HepG2 (cell line): ENCODE measurements at regions not wholly inside any gene's neighbourhood (a gene's known extent, or its start where the extent isn't known, plus 50 kb on each side); places are given as distances from the start of the nearest gene placed in this dataset.

ENCODE experiments used
- ATAC-seq: fragments of 200-7000 bp; cut with Tn5 transposase; 3 replicates; pipeline ENCODE4 v1.9.1; 2020; ENCODE audit warnings: mild to moderate bottlenecking, moderate library complexity
- BruUV-seq: library from RNA; stranded (reverse); fragments of 400-500 nt; replicated peaks from 2 replicates; lab custom pipeline; 2021; lab: Mats Ljungman, UMichigan
- CTCF ChIA-PET: fragments of 300-600 bp; formaldehyde crosslinking; extraction: SDS; loops from one replicate; lab custom pipeline; 2021; ENCODE audit warnings: low total read pairs, inconsistent platforms, low intra/inter-chr PET ratio; lab: Yijun Ruan, JAX
- POLR2A ChIA-PET: fragments of 350-600 bp; sonication (Branson Sonifier 250); formaldehyde crosslinking; loops from one replicate; lab custom pipeline; 2020; ENCODE audit warnings: antibody characterized with exemption, inconsistent platforms; lab: Yijun Ruan, JAX
- DNase-seq: peaks from one replicate; pipeline ENCODE4 v3.0.0-alpha.2; 2015; ENCODE audit warnings: low spot score
- FAIRE-seq: peaks from 3 replicates; lab custom pipeline; 2011; peaks lifted over from hg19 to GRCh38; lab: Jason Lieb, UNC
- H2AFZ ChIP-seq: one replicate; pipeline ENCODE4 v1.6.1; 2011; ENCODE audit warnings: low read length, inconsistent platforms
- H3K27ac ChIP-seq: fragments of 300-600 bp; 3 replicates; pipeline ENCODE4 v1.8.0; 2011; ENCODE audit warnings: mixed run types, mild to moderate bottlenecking, mixed read lengths, low read length, inconsistent platforms; ENCODE audit not compliant: insufficient read depth; ENCODE audit errors: extremely low read length
- H3K27me3 ChIP-seq, 2 experiments: fragments of 200-600 bp in 1 of 2; 2 replicates in 1 of 2; 3 replicates in 1 of 2; pipeline versions ENCODE4 v1.6.0 to v1.8.0; 2011; ENCODE audit warnings: low read length in 2 of 2, mild to moderate bottlenecking in 2 of 2, moderate library complexity in 2 of 2, inconsistent platforms in 1 of 2; ENCODE audit not compliant: insufficient read depth in 2 of 2, control insufficient read depth in 1 of 2
- H3K36me3 ChIP-seq, 2 experiments: fragments of 200-600 bp in 1 of 2; replicated peaks in 1 of 2; 2 replicates in 1 of 2; 3 replicates in 1 of 2; pipeline versions ENCODE4 v1.5.1 to v1.8.0; 2011; ENCODE audit warnings: low read length in 2 of 2, inconsistent platforms in 1 of 2; ENCODE audit not compliant: insufficient read depth in 2 of 2, control insufficient read depth in 1 of 2
- H3K4me1 ChIP-seq: 2 replicates; pipeline ENCODE4 v1.5.1; 2012; ENCODE audit warnings: low read length, inconsistent platforms; ENCODE audit not compliant: insufficient read depth
- H3K4me2 ChIP-seq: 2 replicates; pipeline ENCODE4 v1.6.0; 2011; ENCODE audit warnings: low read depth, low read length, inconsistent platforms
- H3K4me3 ChIP-seq, 3 experiments: fragments of 200-600 bp in 1 of 3; sonication (generic), shearing (Covaris generic) in 1 of 3; replicated peaks in 1 of 3; 2 replicates each; pipeline ENCODE4 v1.5.1; 2011 to 2016; ENCODE audit warnings: low read length in 3 of 3, inconsistent platforms in 2 of 3, low read depth in 2 of 3, mild to moderate bottlenecking in 2 of 3, control low read depth in 1 of 3, mixed read lengths in 1 of 3; ENCODE audit not compliant: insufficient read depth in 1 of 3
- H3K79me2 ChIP-seq: one replicate; pipeline ENCODE4 v1.6.1; 2011; ENCODE audit warnings: low read length, inconsistent platforms; ENCODE audit not compliant: insufficient read depth
- H3K9ac ChIP-seq: 2 replicates; pipeline ENCODE4 v1.6.0; 2011; ENCODE audit warnings: mild to moderate bottlenecking, low read depth, low read length, inconsistent platforms; ENCODE audit not compliant: insufficient read depth
- H3K9me3 ChIP-seq: 2 replicates; pipeline ENCODE4 v1.5.1; 2012; ENCODE audit warnings: mild to moderate bottlenecking, low read length
- H4K20me1 ChIP-seq: 2 replicates; pipeline ENCODE4 v1.6.0; 2011; ENCODE audit warnings: inconsistent platforms, mild to moderate bottlenecking, low read length, moderate library complexity; ENCODE audit not compliant: insufficient read depth
- PPARG ChIP-seq: conservative IDR thresholded peaks from 2 replicates; pipeline ENCODE4 v1.6.1; 2016; ENCODE audit warnings: missing biosample characterization, missing genetic modification reagents
- TRAFD1 ChIP-seq: sonication (generic); formaldehyde crosslinking; IDR thresholded peaks from 2 replicates; pipeline ENCODE4 v1.5.1; 2020; ENCODE audit warnings: missing genetic modification reagents, mild to moderate bottlenecking, borderline replicate concordance
- ZNF10 ChIP-seq: sonication (generic); formaldehyde crosslinking; IDR thresholded peaks from 2 replicates; pipeline ENCODE4 v1.4.0; 2020; ENCODE audit warnings: mild to moderate bottlenecking, low read depth, missing genetic modification reagents, borderline replicate concordance
- ZNF142 ChIP-seq: sonication (generic); formaldehyde crosslinking; IDR thresholded peaks from 2 replicates; pipeline ENCODE4 v1.4.0; 2020; ENCODE audit warnings: missing genetic modification reagents
- ZXDC ChIP-seq: sonication (generic); formaldehyde crosslinking; IDR thresholded peaks from 2 replicates; pipeline ENCODE4 v1.5.0; 2020; ENCODE audit warnings: mild to moderate bottlenecking, missing genetic modification reagents
- WGBS: methylation state at CpG from one replicate; pipeline ENCODE4 v1.1.6; 2017; ENCODE audit warnings: low lambda C conversion rate; 5-methylcytosine and 5-hydroxymethylcytosine counted together
- in situ Hi-C: cut with HindIII; loops from 2 replicates; pipeline ENCODE4 v1.10.0; 2017; ENCODE audit warnings: low pct_unique_long_range_greater_than_20kb; ENCODE audit not compliant: extremely low pct_ligation_motif_present
- intact Hi-C: fragments of 100-400 bp; cut with micrococcal nuclease; formaldehyde crosslinking; loops from one replicate; pipeline ENCODE4 v1.10.0; 2022; ENCODE audit not compliant: unreplicated experiment

GRCh38 chr2:235141411-235142128, 189.8 kb downstream of the SH3BP4 start:
- no peak overlapping the region for H3K9ac ChIP-seq
- peaks cover 0 to 39% of the 10 kb centered on the region in 2 experiments; a peak in 4 of 5 replicates for H3K27me3 ChIP-seq
- H3K9me3 ChIP-seq = no peaks in the 10 kb centered on the region
- H3K36me3 ChIP-seq = no peaks in the 10 kb centered on the region
- intact Hi-C loops (no loop called here), in situ Hi-C loops (loop anchor here (5.0 kb wide), 1 partner anchor 451 kb away; no protein-coding TSS in a partner anchor)
- CTCF ChIA-PET = no interaction called here
- ATAC-seq (no peak), FAIRE-seq (no peak), DNase-seq (no peak)
- H3K79me2 ChIP-seq = no peaks in the 10 kb centered on the region
- POLR2A ChIA-PET = no interaction called here
- TF ChIP-seq ZNF10 (CRISPR knock-in tag) = no peak
- no peak for TF ChIP-seq TRAFD1 (CRISPR knock-in tag)
- no peak for TF ChIP-seq ZXDC (CRISPR knock-in tag)
- TF ChIP-seq ZNF142 = no peak
- no peak for TF ChIP-seq PPARG (CRISPR knock-in tag)
- 49% methylated on average over 12 of the region's 12 CpGs for WGBS
- no peak overlapping the region for H2AFZ ChIP-seq
- no peak overlapping the region for H3K4me3 ChIP-seq
- no peaks in the 10 kb centered on the region; the same call in 1 of the 2 replicates for H4K20me1 ChIP-seq
- H3K4me1 ChIP-seq = peaks cover 6% of the 10 kb centered on the region
- no peak overlapping the region for H3K27ac ChIP-seq
- BruUV-seq = no TSS peak
- no peak overlapping the region for H3K4me2 ChIP-seq
